Psoas muscle (tissue), 7 donors: ENCODE measurements at regions not wholly inside any gene's neighbourhood (a gene's known extent, or its start where the extent isn't known, plus 50 kb on each side); places are given as distances from the start of the nearest gene placed in this dataset.

ENCODE experiments used
- ATAC-seq, 4 donors: fragments of 200-7000 bp; cut with Tn5 transposase; one replicate each; pipeline ENCODE4 v1.9.1; 2020; ENCODE audit warnings: moderate library complexity in 3 of 4, mild to moderate bottlenecking in 2 of 4
- DNase-seq, 2 donors: peaks; one replicate each; pipeline ENCODE4 v3.0.0-alpha.2; 2020
- H3K27ac ChIP-seq: fragments of 200-600 bp; one replicate; pipeline ENCODE4 v1.8.0; 2022
- H3K27me3 ChIP-seq, 3 donors: fragments of 200-600 bp in 1 of 3; one replicate each; pipeline versions ENCODE4 v1.6.1 to v1.8.0; 2013 to 2022; ENCODE audit warnings: low read length in 2 of 3, mild to moderate bottlenecking in 2 of 3, moderate library complexity in 1 of 3; ENCODE audit not compliant: insufficient read depth in 3 of 3
- H3K36me3 ChIP-seq, 2 donors: fragments of 200-600 bp in 1 of 2; one replicate each; pipeline versions ENCODE4 v1.6.1 to v1.8.0; 2013 to 2022; ENCODE audit warnings: low read depth in 1 of 2, mild to moderate bottlenecking in 1 of 2, moderate library complexity in 1 of 2; ENCODE audit not compliant: insufficient read depth in 1 of 2
- H3K4me1 ChIP-seq: fragments of 200-600 bp; one replicate; pipeline ENCODE4 v1.8.0; 2022
- H3K4me3 ChIP-seq: fragments of 200-600 bp; one replicate; pipeline ENCODE4 v1.8.0; 2022; ENCODE audit warnings: mild to moderate bottlenecking
- H3K9me3 ChIP-seq: fragments of 200-600 bp; one replicate; pipeline ENCODE4 v1.8.0; 2022
- CTCF ChIP-seq: fragments of 200-600 bp; IDR thresholded peaks from one replicate; pipeline ENCODE4 v1.8.0; 2022; ENCODE audit warnings: antibody characterized with exemption
- WGBS, 3 donors: extraction: QIAGEN DNeasy Blood & Tissue Kit; methylation state at CpG; one replicate each; pipeline versions ENCODE4 v1.1.6 to v1.1.7; 2013; 5-methylcytosine and 5-hydroxymethylcytosine counted together
- intact Hi-C, 2 donors: fragments of 100-400 bp; cut with DNase I; formaldehyde crosslinking; loops; one replicate each; pipeline versions ENCODE4 v1.11.0 to v1.14.2; 2022
- donor health status: healthy with polysubstance abuse.
- donor health status: DM: no; HTN: no; CAD: no; lungs with moderate emphysema.
- donor health status: Bipolar disorder and iron deficiency.
- donor health status: healthy.
- donor health status: DM: yes; HTN: yes; CAD: no.
- donor health status: DM: no; HTN: no; CAD: no.
- donor health status: DM: yes; HTN: yes; CAD: no.

DNA sequence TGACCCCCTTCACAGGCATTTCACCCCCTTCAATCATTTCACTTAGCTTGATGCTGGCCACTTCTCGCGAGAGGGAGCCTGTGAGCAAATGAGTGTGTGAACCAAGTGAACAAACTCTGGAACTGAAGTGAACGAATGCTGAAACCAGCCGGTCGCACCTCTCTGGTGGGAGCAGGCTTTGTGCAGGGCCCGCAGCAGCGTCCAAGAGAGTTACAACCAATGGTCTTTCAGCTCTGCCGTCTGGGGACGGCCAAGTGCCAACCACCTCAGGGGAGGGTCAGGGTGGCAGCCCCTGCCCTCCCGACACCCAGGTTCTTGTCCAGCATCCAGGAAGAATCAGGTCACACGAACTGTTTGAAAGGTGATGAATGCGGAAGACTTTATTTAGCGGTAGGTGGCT lies 764.0 kb downstream of the SUCLG1 start:
- intact Hi-C loops = no loop called here
- Histone ChIP-seq H3K27me3 (no peaks in the 10 kb centered on the region), H3K4me1 (no peaks in the 10 kb centered on the region), H3K36me3 (no peaks in the 10 kb centered on the region), H3K27ac (no peak overlapping the region), H3K9me3 (no peaks in the 10 kb centered on the region), H3K4me3 (no peak overlapping the region)
- ATAC-seq (no peak), DNase-seq (no peak)
- no peak for TF ChIP-seq CTCF
- 86 to 96% (median 87%) methylated on average over 13 of the region's 13 CpGs for WGBS, 3 donors

DNA sequence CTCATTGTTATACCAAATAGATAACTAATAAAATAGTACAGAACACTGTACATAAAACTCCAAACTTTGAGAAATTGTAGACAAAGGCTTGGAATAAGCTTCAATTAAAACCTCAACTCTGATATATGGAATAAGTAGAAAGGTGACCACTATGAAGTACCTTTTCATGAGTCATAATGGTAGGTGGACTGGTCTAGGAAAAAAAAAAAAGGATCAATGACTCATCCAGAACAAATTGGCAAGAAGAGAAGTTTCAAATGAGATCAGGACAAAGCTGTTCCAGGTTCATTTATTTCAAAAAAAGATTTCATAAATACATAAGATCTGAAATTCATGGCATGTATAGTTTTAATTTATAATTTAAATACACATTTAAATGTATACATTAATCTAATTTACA lies 769.7 kb downstream of the SUCLG1 start:
- H3K4me3 ChIP-seq = no peak overlapping the region
- TF ChIP-seq CTCF = no peak
- H3K27ac ChIP-seq = no peak overlapping the region
- no peaks in the 10 kb centered on the region for H3K27me3 ChIP-seq
- intact Hi-C loops = no loop called here
- ATAC-seq (no peak), DNase-seq (no peak)
- no peaks in the 10 kb centered on the region for H3K36me3 ChIP-seq
- H3K9me3 ChIP-seq = no peaks in the 10 kb centered on the region
- no peaks in the 10 kb centered on the region for H3K4me1 ChIP-seq

DNA sequence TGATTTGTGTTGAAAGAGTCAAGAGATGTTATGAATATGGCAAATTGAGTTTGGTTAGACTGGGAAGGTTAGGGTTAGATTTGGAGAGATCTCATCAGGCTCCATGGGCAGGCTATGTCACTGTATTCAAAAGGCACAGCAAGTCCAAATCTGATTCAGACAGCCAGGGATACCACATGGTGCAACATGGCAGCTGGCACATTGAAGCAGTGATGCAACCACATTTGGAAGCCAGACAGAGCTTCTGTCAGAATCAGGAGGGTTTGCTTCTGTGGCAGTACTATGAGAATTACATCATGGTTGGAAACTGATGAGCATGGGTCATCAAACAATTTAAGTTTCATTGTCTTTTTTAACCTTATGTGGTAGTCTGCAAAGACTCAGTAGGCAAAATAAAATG lies 772.2 kb downstream of the SUCLG1 start:
- intact Hi-C loops = no loop called here
- ATAC-seq (no peak), DNase-seq (no peak)
- Histone ChIP-seq H3K4me3 (no peak overlapping the region), H3K9me3 (no peaks in the 10 kb centered on the region), H3K36me3 (no peaks in the 10 kb centered on the region), H3K27ac (no peak overlapping the region), H3K4me1 (no peaks in the 10 kb centered on the region), H3K27me3 (no peaks in the 10 kb centered on the region)
- TF ChIP-seq CTCF = no peak

- no peak for TF ChIP-seq CTCF
- Histone ChIP-seq H3K9me3 (no peaks in the 10 kb centered on the region), H3K27me3 (no peaks in the 10 kb centered on the region), H3K4me3 (no peak overlapping the region), H3K27ac (no peak overlapping the region), H3K36me3 (no peaks in the 10 kb centered on the region), H3K4me1 (no peaks in the 10 kb centered on the region)
- intact Hi-C loops = no loop called here
- DNase-seq = no peak
- ATAC-seq = no peak
- WGBS, 3 donors = 83 to 90% (median 88%) methylated on average over 3 of the region's 3 CpGs
Measured at GRCh38 chr2:83674050-83674449, 785.0 kb downstream of the SUCLG1 start.

DNA sequence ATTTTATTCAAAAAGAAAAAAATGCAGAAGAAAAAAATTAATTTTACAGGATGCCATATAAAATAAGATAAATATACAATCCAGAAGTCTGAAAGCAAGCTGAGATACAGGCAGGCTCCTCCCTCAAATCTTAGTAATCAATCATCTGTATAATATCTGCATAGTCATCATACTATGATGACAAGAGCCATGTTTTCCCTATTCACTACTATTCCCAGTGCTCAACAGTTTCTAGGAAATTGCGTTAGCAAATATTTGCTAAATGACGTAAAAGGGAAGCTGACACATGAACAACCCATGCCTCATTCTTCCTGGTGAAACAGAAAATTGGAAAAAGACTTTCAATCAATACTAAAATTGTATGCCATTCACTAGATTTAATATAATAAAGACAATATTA lies 793.2 kb downstream of the SUCLG1 start:
- no peak overlapping the region for H3K27ac ChIP-seq
- no peak for DNase-seq
- no peak overlapping the region for H3K4me3 ChIP-seq
- H3K9me3 ChIP-seq = no peaks in the 10 kb centered on the region
- no peaks in the 10 kb centered on the region for H3K27me3 ChIP-seq
- TF ChIP-seq CTCF = no peak
- no peak for ATAC-seq
- no peaks in the 10 kb centered on the region for H3K36me3 ChIP-seq
- 63 to 71% (median 65%) methylated on average over 2 of the region's 2 CpGs for WGBS, 3 donors
- H3K4me1 ChIP-seq = no peaks in the 10 kb centered on the region
- intact Hi-C loops = no loop called here
